Lower lobe of right lung (tissue), 2 donors: ENCODE measurements at regions not wholly inside any gene's neighbourhood (a gene's known extent, or its start where the extent isn't known, plus 50 kb on each side); places are given as distances from the start of the nearest gene placed in this dataset.

Experiments used
- ATAC-seq, 2 donors: fragments of 200-7000 bp; cut with Tn5 transposase; one replicate each; pipeline ENCODE4 v1.9.1; 2020 to 2022; ENCODE audit warnings: mild to moderate bottlenecking in 2 of 2, moderate library complexity in 2 of 2
- DNase-seq: peaks from one replicate; pipeline ENCODE4 v3.0.0-alpha.2; 2020
- H3K27ac ChIP-seq: fragments of 200-600 bp; one replicate; pipeline ENCODE4 v1.8.0; 2022
- H3K27me3 ChIP-seq: fragments of 200-600 bp; one replicate; pipeline ENCODE4 v1.8.0; 2022; ENCODE audit warnings: low read depth
- H3K36me3 ChIP-seq: fragments of 200-600 bp; one replicate; pipeline ENCODE4 v1.8.0; 2022; ENCODE audit warnings: mild to moderate bottlenecking
- H3K4me1 ChIP-seq: fragments of 200-600 bp; one replicate; pipeline ENCODE4 v1.8.0; 2022
- H3K4me3 ChIP-seq: fragments of 200-600 bp; one replicate; pipeline ENCODE4 v1.8.0; 2022; ENCODE audit warnings: mild to moderate bottlenecking
- H3K9me3 ChIP-seq: fragments of 200-600 bp; one replicate; pipeline ENCODE4 v1.8.0; 2022
- CTCF ChIP-seq: fragments of 200-600 bp; IDR thresholded peaks from one replicate; pipeline ENCODE4 v1.8.0; 2022; ENCODE audit warnings: antibody characterized with exemption, mild to moderate bottlenecking
- intact Hi-C: fragments of 100-400 bp; cut with DNase I; formaldehyde crosslinking; loops from one replicate; pipeline ENCODE4 v1.11.0; 2022
- donor health status: DM: no; HTN: yes; CAD: no; lungs with severe emphysema.

GRCh38 chr7:47204709-47205108 is 377.2 kb downstream of the TNS3 start:
- Histone ChIP-seq H3K27ac (no peak overlapping the region), H3K27me3 (no peaks in the 10 kb centered on the region), H3K36me3 (no peaks in the 10 kb centered on the region), H3K4me1 (no peaks in the 10 kb centered on the region), H3K9me3 (no peaks in the 10 kb centered on the region), H3K4me3 (no peak overlapping the region)
- DNase-seq (no peak), ATAC-seq (no peak)
- no peak for TF ChIP-seq CTCF
- intact Hi-C loops, result no loop called here

- Histone ChIP-seq H3K36me3 (no peaks in the 10 kb centered on the region), H3K4me3 (no peak overlapping the region), H3K9me3 (no peaks in the 10 kb centered on the region), H3K4me1 (no peaks in the 10 kb centered on the region), H3K27me3 (no peaks in the 10 kb centered on the region), H3K27ac (no peak overlapping the region)
- ATAC-seq (no peak), DNase-seq (no peak)
- no peak for TF ChIP-seq CTCF
- intact Hi-C loops, result no loop called here
Observed at GRCh38 chr7:47202146-47202783, 379.6 kb downstream of the TNS3 start.

DNA sequence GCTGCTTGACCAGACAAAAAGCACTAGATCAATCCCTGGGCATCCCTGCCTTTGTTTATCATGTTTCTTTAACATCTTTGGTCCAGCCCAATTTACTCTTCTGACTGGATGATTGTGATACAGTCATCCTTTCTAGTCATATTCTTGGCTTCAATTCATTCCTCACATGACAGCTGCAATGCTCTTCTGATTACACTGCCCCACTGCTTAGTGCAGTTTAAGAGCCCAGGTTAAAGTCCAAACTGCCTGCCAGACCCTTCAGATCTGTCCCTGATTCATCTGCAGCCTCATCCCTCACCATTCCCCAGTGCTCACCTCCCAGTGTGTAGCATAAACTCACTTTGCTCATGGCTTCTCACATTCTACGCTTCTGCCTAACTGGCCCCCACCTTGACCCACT is 383.8 kb downstream of the TNS3 start:
- Histone ChIP-seq H3K4me1 (no peaks in the 10 kb centered on the region), H3K27ac (no peak overlapping the region), H3K4me3 (no peak overlapping the region), H3K36me3 (no peaks in the 10 kb centered on the region), H3K27me3 (no peaks in the 10 kb centered on the region), H3K9me3 (no peaks in the 10 kb centered on the region)
- DNase-seq, result no peak
- ATAC-seq, result no peak
- no peak for TF ChIP-seq CTCF
- intact Hi-C loops, result no loop called here

DNA sequence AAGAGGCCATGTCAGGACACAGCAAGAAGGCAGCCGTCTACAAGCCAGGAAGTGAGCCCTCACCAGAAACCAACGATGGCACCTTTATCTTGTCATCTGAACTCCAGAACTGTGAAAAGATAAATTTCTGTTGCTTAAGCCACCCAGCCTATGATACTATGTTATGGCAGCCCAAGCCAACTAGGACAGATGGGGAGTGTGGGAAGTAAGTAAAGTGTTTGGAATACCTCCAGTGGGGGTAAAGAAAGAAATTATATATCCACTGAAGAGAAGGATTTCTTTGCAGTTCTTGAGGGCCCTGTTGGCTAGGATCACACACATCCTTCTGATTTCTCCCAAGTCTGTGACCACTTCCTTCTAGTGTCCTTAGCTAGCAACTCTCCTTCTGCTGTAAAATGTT is 384.4 kb downstream of the TNS3 start:
- no peak for DNase-seq
- H3K27me3 ChIP-seq, result no peaks in the 10 kb centered on the region
- H3K4me3 ChIP-seq, result no peak overlapping the region
- no peaks in the 10 kb centered on the region for H3K36me3 ChIP-seq
- intact Hi-C loops, result no loop called here
- no peak for ATAC-seq
- H3K27ac ChIP-seq, result no peak overlapping the region
- no peaks in the 10 kb centered on the region for H3K4me1 ChIP-seq
- TF ChIP-seq CTCF, result no peak
- H3K9me3 ChIP-seq, result no peaks in the 10 kb centered on the region

DNA sequence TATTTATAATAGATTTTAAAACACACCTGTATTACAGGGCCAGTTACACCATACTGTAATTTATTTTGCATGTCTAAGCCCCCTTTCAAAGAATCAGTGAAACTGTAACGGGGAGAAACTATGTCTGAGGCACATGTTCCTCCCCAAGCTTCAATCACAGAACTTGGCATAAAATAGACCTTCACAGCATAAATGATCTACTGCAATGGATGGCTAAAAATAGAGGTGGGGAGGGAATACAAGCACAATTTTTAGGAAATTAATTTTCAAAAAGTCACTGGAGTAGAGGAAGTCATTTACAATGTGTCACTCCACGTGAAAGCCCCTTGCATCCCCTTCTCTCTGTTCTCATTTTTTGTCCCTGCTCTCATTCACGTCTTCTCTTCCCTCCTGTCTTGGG is 385.2 kb downstream of the TNS3 start:
- Histone ChIP-seq H3K36me3 (no peaks in the 10 kb centered on the region), H3K4me1 (no peaks in the 10 kb centered on the region), H3K27ac (no peak overlapping the region), H3K27me3 (no peaks in the 10 kb centered on the region), H3K9me3 (no peaks in the 10 kb centered on the region), H3K4me3 (no peak overlapping the region)
- ATAC-seq (no peak), DNase-seq (no peak)
- TF ChIP-seq CTCF, result no peak
- intact Hi-C loops, result no loop called here
